ENCODE measurements at regions not wholly inside any gene's neighbourhood (a gene's known extent, or its start where the extent isn't known, plus 50 kb on each side); places are given as distances from the start of the nearest gene placed in this dataset.

- no peak for DNase-seq
These were observed 713.9 kb upstream of the CDH2 start for GRCh38 chr18:28890791-28891190.

DNA sequence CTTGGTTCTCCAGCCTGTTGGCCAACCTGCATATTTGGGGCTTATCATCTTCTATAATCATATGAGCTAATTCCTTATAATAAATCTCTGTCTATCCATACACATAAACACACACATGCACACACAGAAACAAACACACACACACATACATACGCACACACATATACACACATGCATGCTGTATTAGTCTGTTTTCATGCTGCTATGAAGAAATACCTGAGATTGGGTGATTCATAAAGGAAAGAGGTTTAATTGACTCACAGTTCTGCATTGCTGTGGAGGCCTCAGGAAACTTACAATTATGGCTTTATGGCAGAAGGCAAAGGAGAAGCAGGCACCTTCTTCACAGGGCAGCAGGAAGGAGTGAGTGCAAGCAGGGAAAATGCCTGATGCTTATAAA, 707.4 kb upstream of the CDH2 start:
- DNase-seq = no peak

GRCh38 chr18:28880856-28881255, 703.9 kb upstream of the CDH2 start:
- DNase-seq = no peak

- no peak for DNase-seq
These were observed 698.1 kb upstream of the CDH2 start for GRCh38 chr18:28875059-28875458.

GRCh38 chr18:28863396-28863795, 686.5 kb upstream of the CDH2 start:
- DNase-seq = no peak

DNA sequence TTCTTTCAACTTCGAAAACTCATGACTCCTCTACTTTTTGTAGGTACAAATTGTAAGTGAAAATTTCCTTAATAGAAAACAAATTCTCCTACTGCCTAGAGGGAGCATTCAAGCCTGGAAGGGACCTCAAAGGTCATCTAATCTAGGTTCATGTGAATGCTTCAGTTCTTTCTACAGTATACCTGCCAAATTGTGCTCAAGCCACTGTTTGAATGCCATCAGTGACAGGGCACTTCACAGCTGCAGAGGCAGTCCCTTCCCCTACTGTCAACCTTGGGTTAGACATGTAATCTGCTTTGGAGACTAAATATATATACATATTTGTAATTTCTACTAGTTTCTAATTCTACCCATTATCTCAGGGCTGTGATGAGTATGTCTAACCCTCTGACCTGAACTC, 681.3 kb upstream of the CDH2 start:
- no peak for DNase-seq

- no peak for DNase-seq
These were observed 679.1 kb upstream of the CDH2 start for GRCh38 chr18:28855989-28856388.

GRCh38 chr18:28855524-28855923, 678.6 kb upstream of the CDH2 start:
- DNase-seq = no peak

DNA sequence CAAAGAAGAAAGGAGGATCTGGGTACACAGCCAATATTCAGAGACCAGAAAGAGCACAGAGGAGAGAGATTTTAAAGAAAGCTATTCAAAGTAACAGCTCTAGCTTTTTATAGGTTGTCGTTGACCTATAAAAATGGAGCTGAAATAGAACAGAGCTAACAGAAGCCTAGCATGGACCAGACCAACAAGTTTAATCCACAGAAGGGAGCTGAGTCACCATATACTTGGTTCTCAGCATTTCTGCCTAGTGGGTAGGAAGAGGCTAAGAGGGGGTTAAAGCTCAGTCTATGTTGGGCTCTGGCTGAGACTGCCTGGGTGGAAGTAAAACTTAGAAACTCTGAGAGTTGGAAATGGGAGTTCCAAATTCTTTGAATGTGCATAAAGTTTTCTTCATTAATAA, 678.0 kb upstream of the CDH2 start:
- DNase-seq = no peak

- DNase-seq = no peak
These were observed 670.0 kb upstream of the CDH2 start for GRCh38 chr18:28846958-28847357.

DNA sequence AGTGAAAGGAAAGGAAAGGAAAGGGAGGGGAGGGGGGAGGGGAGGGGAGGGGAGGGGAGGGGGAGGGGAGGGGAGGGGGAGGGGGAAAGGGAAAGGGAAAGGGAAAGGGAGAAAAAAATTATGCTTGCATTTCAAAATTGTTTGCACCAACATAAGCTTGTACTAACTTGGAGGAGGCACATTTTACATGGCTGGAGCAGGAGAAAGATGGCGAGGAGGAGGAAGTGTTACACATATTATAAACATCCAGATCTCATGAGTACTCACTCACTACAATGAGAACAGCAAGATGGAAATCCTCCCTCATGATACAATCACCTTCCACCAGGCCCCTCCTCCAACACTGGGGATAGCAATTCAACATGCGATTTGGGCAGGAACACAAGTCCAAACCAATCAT, 660.2 kb upstream of the CDH2 start:
- no peak for DNase-seq

GRCh38 chr18:28834889-28835288, 658.0 kb upstream of the CDH2 start:
- DNase-seq = no peak

DNA sequence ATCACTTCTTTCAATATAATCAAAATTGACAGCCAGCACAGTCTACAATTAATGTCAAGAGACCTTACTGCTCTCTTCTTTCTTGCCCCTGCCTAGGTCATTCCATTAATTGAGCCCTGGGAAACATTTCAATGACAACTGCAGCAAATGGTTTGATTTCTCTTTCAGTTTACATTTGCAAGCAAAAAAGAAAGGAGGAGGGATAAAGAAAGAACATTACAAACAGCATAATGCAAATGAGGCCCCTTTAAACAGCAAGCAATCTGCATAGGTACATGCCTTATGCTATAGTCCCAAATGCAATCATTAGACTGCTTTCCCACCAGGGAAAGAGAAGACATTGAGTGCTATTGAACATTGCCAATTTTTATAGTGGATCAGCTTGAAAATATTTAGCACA, 655.0 kb upstream of the CDH2 start:
- no peak for DNase-seq

- no peak for DNase-seq
These were observed 654.5 kb upstream of the CDH2 start for GRCh38 chr18:28831476-28831875.

GRCh38 chr18:28826107-28826506, 649.2 kb upstream of the CDH2 start:
- no peak for DNase-seq

DNA sequence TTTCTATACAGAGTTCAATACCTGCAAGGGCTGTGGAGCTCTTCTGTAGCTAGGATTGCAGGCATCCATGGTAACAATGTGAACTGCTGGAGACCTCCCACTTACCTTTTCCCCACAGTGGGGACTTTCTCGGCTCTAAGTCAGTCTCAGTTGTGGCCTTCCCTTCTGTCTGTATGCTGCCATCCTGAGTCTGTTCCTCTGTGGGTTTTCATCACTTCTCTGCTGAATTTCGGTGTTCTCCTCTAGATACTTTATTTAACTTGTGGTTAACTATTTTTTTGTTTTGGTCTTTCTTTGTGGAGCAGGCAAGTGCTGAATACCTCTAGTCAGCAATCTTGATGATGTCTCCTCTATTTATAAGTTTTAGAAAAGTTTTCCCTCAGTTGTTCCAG, 647.2 kb upstream of the CDH2 start:
- no peak for DNase-seq

DNA sequence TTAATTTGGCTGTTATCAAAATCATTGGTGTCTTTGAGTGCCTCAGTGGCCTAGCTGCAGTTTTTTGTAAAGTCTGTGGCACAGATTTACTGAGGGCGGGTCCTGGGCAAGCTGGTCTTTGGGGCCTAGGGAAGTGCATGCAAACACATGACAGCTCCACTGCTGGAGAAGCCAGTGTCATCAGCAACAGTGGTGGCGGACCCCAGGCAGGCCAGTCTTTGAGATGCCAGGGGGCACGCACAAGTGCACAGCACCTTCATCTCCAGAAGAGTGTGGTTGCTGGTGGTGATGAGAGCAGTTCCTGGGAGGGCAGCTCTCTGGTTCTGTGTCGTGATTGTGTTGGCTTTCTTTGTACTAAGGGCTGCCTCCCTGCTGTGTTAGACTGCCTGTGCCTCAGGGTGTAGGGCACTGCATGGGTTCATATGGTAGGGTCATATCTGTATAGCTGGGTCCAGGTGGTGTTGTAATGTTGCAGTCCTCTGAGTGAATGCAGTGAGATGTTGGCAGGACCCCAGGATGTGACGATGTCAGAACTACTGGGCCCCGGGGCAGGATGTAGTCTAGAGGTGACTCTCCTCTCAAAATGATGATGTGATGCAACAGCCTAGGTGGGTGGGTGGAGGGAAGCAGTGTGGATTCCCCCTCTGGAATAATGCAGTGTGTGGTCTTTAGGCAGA, 646.7 kb upstream of the CDH2 start:
- DNase-seq = no peak

- DNase-seq = no peak
These were observed 643.4 kb upstream of the CDH2 start for GRCh38 chr18:28820353-28820752.

GRCh38 chr18:28816155-28816554, 639.2 kb upstream of the CDH2 start:
- DNase-seq = no peak

- no peak for DNase-seq
These were observed 637.4 kb upstream of the CDH2 start for GRCh38 chr18:28814365-28814764.

GRCh38 chr18:28808373-28808772, 631.4 kb upstream of the CDH2 start:
- DNase-seq = no peak

DNA sequence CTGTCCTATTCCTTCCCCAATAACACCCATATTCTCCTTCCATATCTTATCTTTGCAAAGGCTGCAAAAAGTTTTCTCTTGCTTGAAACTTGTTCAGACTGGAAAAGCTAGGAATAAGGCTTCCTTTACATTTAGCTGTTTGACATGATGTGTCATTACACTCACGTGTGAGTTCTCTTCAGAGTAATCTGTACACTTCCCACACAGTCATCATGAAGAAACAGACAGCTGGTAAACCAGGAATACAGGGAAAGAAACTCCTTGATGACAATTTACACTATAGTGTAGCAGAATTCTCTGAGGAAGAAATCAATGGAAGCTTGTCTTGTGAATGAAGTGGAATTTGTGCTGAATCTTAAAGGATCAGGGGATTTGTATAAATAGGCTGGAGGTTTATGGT, 628.6 kb upstream of the CDH2 start:
- DNase-seq = no peak

GRCh38 chr18:28804512-28805202, 627.7 kb upstream of the CDH2 start:
- DNase-seq = no peak

GRCh38 chr18:28802546-28802945, 625.6 kb upstream of the CDH2 start:
- DNase-seq = no peak

GRCh38 chr18:28801876-28802275, 624.9 kb upstream of the CDH2 start:
- DNase-seq = no peak

All from suppressor macrophage treated with lipopolysaccharide for 1 hour (primary cell).